IMR-90 (cell line): ENCODE measurements at regions not wholly inside any gene's neighbourhood (a gene's known extent, or its start where the extent isn't known, plus 50 kb on each side); places are given as distances from the start of the nearest gene placed in this dataset.

ENCODE experiments used
- CEBPB ChIP-seq: IDR thresholded peaks from 2 replicates; pipeline ENCODE4 v1.6.1; 2012; ENCODE audit warnings: low read depth, low read length, improper control_type of control experiment
- FOS ChIP-seq: fragments of 150-350 bp; IDR thresholded peaks from 2 replicates; pipeline ENCODE4 v1.6.1; 2016; ENCODE audit warnings: low read depth, low read length
- MAFK ChIP-seq: IDR thresholded peaks from 2 replicates; pipeline ENCODE4 v1.6.1; 2012; ENCODE audit warnings: low read depth, low read length, improper control_type of control experiment
- MAZ ChIP-seq: IDR thresholded peaks from 2 replicates; pipeline ENCODE4 v1.6.1; 2012; ENCODE audit warnings: low read depth, mild to moderate bottlenecking, low read length, improper control_type of control experiment, moderate library complexity, borderline replicate concordance
- MXI1 ChIP-seq: IDR thresholded peaks from 2 replicates; pipeline ENCODE4 v1.6.1; 2012; ENCODE audit warnings: low read depth, mild to moderate bottlenecking, low read length, moderate library complexity, borderline replicate concordance
- POLR2A ChIP-seq: IDR thresholded peaks from 2 replicates; pipeline ENCODE4 v1.6.1; 2012; ENCODE audit warnings: mild to moderate bottlenecking, low read depth, low read length
- RAD21 ChIP-seq: IDR thresholded peaks from 2 replicates; pipeline ENCODE4 v1.6.1; 2012; ENCODE audit warnings: low read length, improper control_type of control experiment
- TF ChIP-seq, protein P1 (sequence below): conservative IDR thresholded peaks from 2 replicates; pipeline ENCODE4 v1.5.1; 2012; ENCODE audit warnings: mild to moderate bottlenecking, low read depth, low read length, improper control_type of control experiment
- TF ChIP-seq, protein P2 (sequence below): fragments of 150-350 bp; IDR thresholded peaks from 2 replicates; pipeline ENCODE4 v1.6.1; 2016; ENCODE audit warnings: low read depth, mild to moderate bottlenecking, low read length, moderate library complexity, borderline replicate concordance

- TF ChIP-seq, protein P1, sequence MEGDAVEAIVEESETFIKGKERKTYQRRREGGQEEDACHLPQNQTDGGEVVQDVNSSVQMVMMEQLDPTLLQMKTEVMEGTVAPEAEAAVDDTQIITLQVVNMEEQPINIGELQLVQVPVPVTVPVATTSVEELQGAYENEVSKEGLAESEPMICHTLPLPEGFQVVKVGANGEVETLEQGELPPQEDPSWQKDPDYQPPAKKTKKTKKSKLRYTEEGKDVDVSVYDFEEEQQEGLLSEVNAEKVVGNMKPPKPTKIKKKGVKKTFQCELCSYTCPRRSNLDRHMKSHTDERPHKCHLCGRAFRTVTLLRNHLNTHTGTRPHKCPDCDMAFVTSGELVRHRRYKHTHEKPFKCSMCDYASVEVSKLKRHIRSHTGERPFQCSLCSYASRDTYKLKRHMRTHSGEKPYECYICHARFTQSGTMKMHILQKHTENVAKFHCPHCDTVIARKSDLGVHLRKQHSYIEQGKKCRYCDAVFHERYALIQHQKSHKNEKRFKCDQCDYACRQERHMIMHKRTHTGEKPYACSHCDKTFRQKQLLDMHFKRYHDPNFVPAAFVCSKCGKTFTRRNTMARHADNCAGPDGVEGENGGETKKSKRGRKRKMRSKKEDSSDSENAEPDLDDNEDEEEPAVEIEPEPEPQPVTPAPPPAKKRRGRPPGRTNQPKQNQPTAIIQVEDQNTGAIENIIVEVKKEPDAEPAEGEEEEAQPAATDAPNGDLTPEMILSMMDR = no peak
- no peak for TF ChIP-seq POLR2A
- TF ChIP-seq RAD21 = no peak
- TF ChIP-seq MAFK = no peak
- TF ChIP-seq FOS = no peak
- no peak for TF ChIP-seq MXI1
- TF ChIP-seq, protein P2, sequence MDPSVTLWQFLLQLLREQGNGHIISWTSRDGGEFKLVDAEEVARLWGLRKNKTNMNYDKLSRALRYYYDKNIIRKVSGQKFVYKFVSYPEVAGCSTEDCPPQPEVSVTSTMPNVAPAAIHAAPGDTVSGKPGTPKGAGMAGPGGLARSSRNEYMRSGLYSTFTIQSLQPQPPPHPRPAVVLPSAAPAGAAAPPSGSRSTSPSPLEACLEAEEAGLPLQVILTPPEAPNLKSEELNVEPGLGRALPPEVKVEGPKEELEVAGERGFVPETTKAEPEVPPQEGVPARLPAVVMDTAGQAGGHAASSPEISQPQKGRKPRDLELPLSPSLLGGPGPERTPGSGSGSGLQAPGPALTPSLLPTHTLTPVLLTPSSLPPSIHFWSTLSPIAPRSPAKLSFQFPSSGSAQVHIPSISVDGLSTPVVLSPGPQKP = no peak
- no peak for TF ChIP-seq CEBPB
- TF ChIP-seq MAZ = no peak
Measured at GRCh38 chr2:12161085-12161484, 414.7 kb downstream of the LPIN1 start.
